ENCODE measurements at regions not wholly inside any gene's neighbourhood (a gene's known extent, or its start where the extent isn't known, plus 50 kb on each side); places are given as distances from the start of the nearest gene placed in this dataset.
"Not testable (repeated sequence)": the region's sequence is repeated elsewhere in the genome, so short reads cannot be mapped to it uniquely, and the experiment has no call there.

GRCh38 chr3:105984837-105985236, 116.0 kb upstream of the CBLB start:
- in situ Hi-C loops (cut with HindIII; ENCODE audit: low sequenced_read_pairs): no loop called here
- no peak for TF ChIP-seq CTCF (IDR thresholded peaks at IDR 0.05; ENCODE audit: low read depth, low read length)
- DNase-seq (ENCODE audit: low read depth, low spot score): peak; percentile 29
- H3K4me3 ChIP-seq (ENCODE audit: low read depth, low read length): no peak overlapping the region

GRCh38 chr3:105986343-105986742, 117.5 kb upstream of the CBLB start:
- H3K4me3 ChIP-seq (ENCODE audit: low read depth, low read length); in situ Hi-C loops (cut with HindIII; ENCODE audit: low sequenced_read_pairs); DNase-seq (ENCODE audit: low read depth, low spot score): not testable (repeated sequence)

- in situ Hi-C loops (cut with HindIII; ENCODE audit: low sequenced_read_pairs): no loop called here
- TF ChIP-seq CTCF (IDR thresholded peaks at IDR 0.05; ENCODE audit: low read depth, low read length): no peak
- no peak for DNase-seq (ENCODE audit: low read depth, low spot score)
- H3K4me3 ChIP-seq (ENCODE audit: low read depth, low read length): no peak overlapping the region
Measured at GRCh38 chr3:105987809-105988208, 119.0 kb upstream of the CBLB start.

GRCh38 chr3:105988540-105989212, 119.9 kb upstream of the CBLB start:
- no peak overlapping the region for H3K4me3 ChIP-seq (ENCODE audit: low read depth, low read length)
- no peak for DNase-seq (ENCODE audit: low read depth, low spot score)
- TF ChIP-seq CTCF (IDR thresholded peaks at IDR 0.05; ENCODE audit: low read depth, low read length): no peak
- in situ Hi-C loops (cut with HindIII; ENCODE audit: low sequenced_read_pairs): no loop called here

- TF ChIP-seq CTCF (IDR thresholded peaks at IDR 0.05; ENCODE audit: low read depth, low read length): no peak
- DNase-seq (ENCODE audit: low read depth, low spot score): peak; percentile 20
- H3K4me3 ChIP-seq (ENCODE audit: low read depth, low read length): no peak overlapping the region
- in situ Hi-C loops (cut with HindIII; ENCODE audit: low sequenced_read_pairs): no loop called here
Measured at GRCh38 chr3:105996781-105997180, 128.0 kb upstream of the CBLB start.

- in situ Hi-C loops (cut with HindIII; ENCODE audit: low sequenced_read_pairs): no loop called here
- no peak for TF ChIP-seq CTCF (IDR thresholded peaks at IDR 0.05; ENCODE audit: low read depth, low read length)
- no peak for DNase-seq (ENCODE audit: low read depth, low spot score)
- no peak overlapping the region for H3K4me3 ChIP-seq (ENCODE audit: low read depth, low read length)
Measured at GRCh38 chr3:105997466-105997799, 128.6 kb upstream of the CBLB start.

GRCh38 chr3:105997800-105998526, 129.2 kb upstream of the CBLB start:
- peak; percentile 92 for DNase-seq (ENCODE audit: low read depth, low spot score)
- in situ Hi-C loops (cut with HindIII; ENCODE audit: low sequenced_read_pairs): no loop called here
- H3K4me3 ChIP-seq (ENCODE audit: low read depth, low read length): no peak overlapping the region

More at GRCh38 chr3:105997800-105998526, 129.2 kb upstream of the CBLB start:
- no peak for TF ChIP-seq CTCF (IDR thresholded peaks at IDR 0.05; ENCODE audit: low read depth, low read length)
